Omental fat pad (tissue), 3 donors: ENCODE measurements at regions not wholly inside any gene's neighbourhood (a gene's known extent, or its start where the extent isn't known, plus 50 kb on each side); places are given as distances from the start of the nearest gene placed in this dataset.

Experiments
- ATAC-seq: fragments of 150-250 bp; one replicate; pipeline ENCODE4 v1.9.1; 2016; ENCODE audit warnings: mild to moderate bottlenecking, moderate library complexity; ENCODE audit not compliant: low FRiP score
- DNase-seq: peaks from one replicate; pipeline ENCODE4 v3.0.0-alpha.2; 2019; ENCODE audit warnings: low spot score
- CTCF ChIP-seq, 3 donors: fragments of 450-650 bp; IDR thresholded peaks; one replicate each; pipeline ENCODE4 v1.5.1; 2016 to 2017; ENCODE audit warnings: antibody characterized with exemption in 3 of 3, mild to moderate bottlenecking in 3 of 3, moderate library complexity in 2 of 3

GRCh38 chr13:107819071-107819470 is 396.3 kb downstream of the LIG4 start:
- no peak for ATAC-seq
- TF ChIP-seq CTCF (IDR thresholded peaks at IDR 0.05) = no peak
- DNase-seq = no peak

GRCh38 chr13:107817647-107818287 is 397.6 kb downstream of the LIG4 start:
- no peak for ATAC-seq
- no peak for TF ChIP-seq CTCF (IDR thresholded peaks at IDR 0.05)
- no peak for DNase-seq

GRCh38 chr13:107812014-107812412 is 403.3 kb downstream of the LIG4 start:
- no peak for ATAC-seq

GRCh38 chr13:107811233-107812013 is 403.9 kb downstream of the LIG4 start:
- no peak for ATAC-seq
- no peak for TF ChIP-seq CTCF (IDR thresholded peaks at IDR 0.05)
- no peak for DNase-seq

More at GRCh38 chr13:107812014-107812412, 403.3 kb downstream of the LIG4 start:
- no peak for DNase-seq
- TF ChIP-seq CTCF (IDR thresholded peaks at IDR 0.05) = no peak

GRCh38 chr13:107809125-107809524 is 406.2 kb downstream of the LIG4 start:
- no peak for ATAC-seq
- no peak for TF ChIP-seq CTCF (IDR thresholded peaks at IDR 0.05)
- DNase-seq = no peak

GRCh38 chr13:107808389-107808788 is 406.9 kb downstream of the LIG4 start:
- no peak for TF ChIP-seq CTCF (IDR thresholded peaks at IDR 0.05)
- peak; percentile 62 for ATAC-seq
- DNase-seq = no peak
